ENCODE measurements at regions not wholly inside any gene's neighbourhood (a gene's known extent, or its start where the extent isn't known, plus 50 kb on each side); places are given as distances from the start of the nearest gene placed in this dataset.

DNA sequence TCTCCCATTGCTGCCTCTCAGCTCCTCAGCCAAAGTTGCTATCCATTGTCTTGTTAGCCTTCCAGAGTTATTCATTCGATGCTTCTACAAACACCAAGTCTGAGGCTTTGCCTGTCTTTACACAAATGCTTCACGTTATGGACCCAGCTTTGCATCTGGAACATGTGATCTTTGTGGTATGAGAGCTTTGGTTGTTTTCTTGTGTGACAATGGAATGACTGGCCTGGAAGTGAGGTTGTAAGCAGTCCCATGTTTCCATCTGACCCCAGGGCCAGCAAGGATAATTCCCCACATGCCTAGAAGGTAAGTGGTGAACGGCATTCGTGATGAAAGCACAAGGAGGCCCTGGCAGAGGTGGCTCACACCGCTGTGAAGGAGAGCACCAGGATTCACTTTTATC, 866.7 kb upstream of the TMEM132C start:
- TF ChIP-seq, protein P1, sequence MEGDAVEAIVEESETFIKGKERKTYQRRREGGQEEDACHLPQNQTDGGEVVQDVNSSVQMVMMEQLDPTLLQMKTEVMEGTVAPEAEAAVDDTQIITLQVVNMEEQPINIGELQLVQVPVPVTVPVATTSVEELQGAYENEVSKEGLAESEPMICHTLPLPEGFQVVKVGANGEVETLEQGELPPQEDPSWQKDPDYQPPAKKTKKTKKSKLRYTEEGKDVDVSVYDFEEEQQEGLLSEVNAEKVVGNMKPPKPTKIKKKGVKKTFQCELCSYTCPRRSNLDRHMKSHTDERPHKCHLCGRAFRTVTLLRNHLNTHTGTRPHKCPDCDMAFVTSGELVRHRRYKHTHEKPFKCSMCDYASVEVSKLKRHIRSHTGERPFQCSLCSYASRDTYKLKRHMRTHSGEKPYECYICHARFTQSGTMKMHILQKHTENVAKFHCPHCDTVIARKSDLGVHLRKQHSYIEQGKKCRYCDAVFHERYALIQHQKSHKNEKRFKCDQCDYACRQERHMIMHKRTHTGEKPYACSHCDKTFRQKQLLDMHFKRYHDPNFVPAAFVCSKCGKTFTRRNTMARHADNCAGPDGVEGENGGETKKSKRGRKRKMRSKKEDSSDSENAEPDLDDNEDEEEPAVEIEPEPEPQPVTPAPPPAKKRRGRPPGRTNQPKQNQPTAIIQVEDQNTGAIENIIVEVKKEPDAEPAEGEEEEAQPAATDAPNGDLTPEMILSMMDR (conservative IDR thresholded peaks at IDR 0.05) = no peak
- TF ChIP-seq EZH2 (IDR thresholded peaks at IDR 0.05; ENCODE audit: low read depth) = no peak
